H9 (cell line): ENCODE measurements at regions not wholly inside any gene's neighbourhood (a gene's known extent, or its start where the extent isn't known, plus 50 kb on each side); places are given as distances from the start of the nearest gene placed in this dataset.

Experiments used
- DNase-seq: peaks from one replicate; pipeline ENCODE4 v3.0.0-alpha.2; 2017
- H2AFZ ChIP-seq: one replicate; pipeline ENCODE4 v1.6.1; 2013; ENCODE audit warnings: mild to moderate bottlenecking, low read length, control low read depth, moderate library complexity
- H2AK5ac ChIP-seq: 2 replicates; pipeline ENCODE4 v1.6.1; 2013; ENCODE audit warnings: low read length, control low read depth, mixed read lengths; ENCODE audit not compliant: insufficient read length
- H2BK120ac ChIP-seq: one replicate; pipeline ENCODE4 v1.6.1; 2013; ENCODE audit warnings: low read depth, mild to moderate bottlenecking, low read length, control low read depth, inconsistent platforms; ENCODE audit not compliant: poor library complexity, severe bottlenecking
- H2BK12ac ChIP-seq: 2 replicates; pipeline ENCODE4 v1.6.1; 2013; ENCODE audit warnings: low read length, control low read depth, mixed read lengths, low read depth; ENCODE audit not compliant: insufficient read length
- H2BK15ac ChIP-seq: 2 replicates; pipeline ENCODE4 v1.6.1; 2013; ENCODE audit warnings: low read depth, low read length, control low read depth
- H2BK20ac ChIP-seq: one replicate; pipeline ENCODE4 v1.6.1; 2013; ENCODE audit warnings: low read depth, mild to moderate bottlenecking, low read length, control low read depth, inconsistent platforms; ENCODE audit not compliant: poor library complexity, severe bottlenecking
- H2BK5ac ChIP-seq: 2 replicates; pipeline ENCODE4 v1.6.1; 2013; ENCODE audit warnings: low read length, control low read depth, mixed read lengths; ENCODE audit not compliant: insufficient read length
- H3K14ac ChIP-seq: 2 replicates; pipeline ENCODE4 v1.6.1; 2013; ENCODE audit warnings: low read length, control low read depth; ENCODE audit not compliant: insufficient read depth
- H3K18ac ChIP-seq: 2 replicates; pipeline ENCODE4 v1.6.1; 2013; ENCODE audit warnings: low read depth, mild to moderate bottlenecking, mixed read lengths, low read length, control low read depth; ENCODE audit not compliant: insufficient read length
- H3K23ac ChIP-seq: 2 replicates; pipeline ENCODE4 v1.6.1; 2013; ENCODE audit warnings: low read length, control low read depth, mixed read lengths, low read depth; ENCODE audit not compliant: insufficient read length
- H3K23me2 ChIP-seq: 2 replicates; pipeline ENCODE4 v1.6.1; 2013; ENCODE audit warnings: low read depth, mild to moderate bottlenecking, mixed read lengths, low read length, control low read depth; ENCODE audit not compliant: insufficient read length, poor library complexity, severe bottlenecking
- H3K27ac ChIP-seq: 2 replicates; pipeline ENCODE4 v1.5.1; 2013; ENCODE audit warnings: low read length, control low read depth, mixed read lengths, low read depth; ENCODE audit not compliant: insufficient read length
- H3K27me3 ChIP-seq: 2 replicates; pipeline ENCODE4 v1.6.1; 2013; ENCODE audit warnings: low read length, control low read depth, inconsistent platforms; ENCODE audit not compliant: insufficient read depth
- H3K4ac ChIP-seq: 2 replicates; pipeline ENCODE4 v1.6.1; 2013; ENCODE audit warnings: low read depth, mild to moderate bottlenecking, control low read depth, inconsistent platforms, low read length, moderate library complexity
- H3K4me1 ChIP-seq: 2 replicates; pipeline ENCODE4 v1.6.1; 2013; ENCODE audit warnings: low read length, control low read depth, inconsistent platforms; ENCODE audit not compliant: insufficient read depth
- H3K4me2 ChIP-seq: 2 replicates; pipeline ENCODE4 v1.6.1; 2013; ENCODE audit warnings: low read length, control low read depth, mixed read lengths; ENCODE audit not compliant: insufficient read length, insufficient read depth
- H3K56ac ChIP-seq: 2 replicates; pipeline ENCODE4 v1.6.1; 2013; ENCODE audit warnings: low read depth, mild to moderate bottlenecking, mixed read lengths, low read length, control low read depth; ENCODE audit not compliant: insufficient read length
- H3K79me1 ChIP-seq: 2 replicates; pipeline ENCODE4 v1.6.1; 2013; ENCODE audit warnings: low read depth, mild to moderate bottlenecking, moderate library complexity, low read length, control low read depth, inconsistent platforms; ENCODE audit not compliant: insufficient read depth, poor library complexity, severe bottlenecking
- H3K79me2 ChIP-seq: 2 replicates; pipeline ENCODE4 v1.6.1; 2013; ENCODE audit warnings: low read length, control low read depth, inconsistent platforms; ENCODE audit not compliant: insufficient read depth
- H3K9ac ChIP-seq: 2 replicates; pipeline ENCODE4 v1.6.1; 2013; ENCODE audit warnings: low read length, control low read depth, mixed read lengths; ENCODE audit not compliant: insufficient read length; ENCODE audit errors: extremely low read depth
- H3K9me3 ChIP-seq: one replicate; pipeline ENCODE4 v1.6.1; 2013; ENCODE audit warnings: low read depth, low read length, inconsistent platforms; ENCODE audit not compliant: control insufficient read depth
- H3T11ph ChIP-seq: one replicate; pipeline ENCODE4 v1.6.1; 2013; ENCODE audit warnings: mild to moderate bottlenecking, low read length, control low read depth, inconsistent platforms
- H4K20me1 ChIP-seq: one replicate; pipeline ENCODE4 v1.6.1; 2013; ENCODE audit not compliant: control insufficient read depth, insufficient read length, insufficient read depth
- H4K5ac ChIP-seq: 2 replicates; pipeline ENCODE4 v1.6.1; 2013; ENCODE audit warnings: low read depth, mild to moderate bottlenecking, mixed read lengths, low read length, control low read depth; ENCODE audit not compliant: insufficient read length
- H4K8ac ChIP-seq: replicated peaks from 2 replicates; pipeline ENCODE4 v1.6.1; 2013; ENCODE audit warnings: low read length, control low read depth, mixed read lengths, low read depth; ENCODE audit not compliant: insufficient read length
- H4K91ac ChIP-seq: 2 replicates; pipeline ENCODE4 v1.6.1; 2013; ENCODE audit warnings: low read depth, mild to moderate bottlenecking, moderate library complexity, mixed read lengths, low read length, control low read depth; ENCODE audit not compliant: insufficient read length
- H3K27ac Mint-ChIP-seq, 3 experiments: 2 replicates in 2 of 3; 3 replicates in 1 of 3; pipeline ENCODE4 v1.8.0; 2020 to 2021; ENCODE audit warnings: mixed read lengths in 3 of 3, mild to moderate bottlenecking in 1 of 3, moderate library complexity in 1 of 3
- H3K27me3 Mint-ChIP-seq: 2 replicates; pipeline ENCODE4 v1.8.0; 2021; ENCODE audit warnings: low read depth, mild to moderate bottlenecking, moderate library complexity, mixed read lengths
- H3K36me3 Mint-ChIP-seq, 3 experiments: 2 replicates in 2 of 3; 3 replicates in 1 of 3; pipeline ENCODE4 v1.8.0; 2020 to 2021; ENCODE audit warnings: low read depth in 3 of 3, mixed read lengths in 3 of 3; ENCODE audit not compliant: insufficient read depth in 1 of 3
- H3K4me1 Mint-ChIP-seq, 2 experiments: 2 replicates each; pipeline ENCODE4 v1.8.0; 2020; ENCODE audit warnings: mixed read lengths in 2 of 2
- H3K4me3 Mint-ChIP-seq, 2 experiments: 2 replicates in 1 of 2; 3 replicates in 1 of 2; pipeline ENCODE4 v1.8.0; 2020 to 2021; ENCODE audit warnings: mild to moderate bottlenecking in 2 of 2, mixed read lengths in 2 of 2, moderate library complexity in 1 of 2
- H3K9me3 Mint-ChIP-seq, 2 experiments: 2 replicates in 1 of 2; 3 replicates in 1 of 2; pipeline ENCODE4 v1.8.0; 2020; ENCODE audit warnings: mild to moderate bottlenecking in 2 of 2, mixed read lengths in 2 of 2, moderate library complexity in 1 of 2
- WGBS: extraction: QIAGEN DNeasy Blood & Tissue Kit; methylation state at CpG from one replicate; pipeline ENCODE4 v1.1.7; 2013; ENCODE audit warnings: missing lambda C conversion rate, low lambda C conversion rate, mixed read lengths; ENCODE audit not compliant: insufficient read length; ENCODE audit errors: extremely low coverage; 5-methylcytosine and 5-hydroxymethylcytosine counted together
- TF ChIP-seq, protein P1 (sequence below): fragments of 200-600 bp; sonication (generic); conservative IDR thresholded peaks from 3 replicates; pipeline ENCODE4 v1.8.0; 2021; ENCODE audit warnings: antibody characterized with exemption, mild to moderate bottlenecking

GRCh38 chr6:102774326-102774725, 1380.8 kb downstream of the GRIK2 start:
- no CpG with 5 or more reads among the region's 1 CpG for WGBS
- Mint-ChIP-seq H3K4me3 (no peak overlapping the region), H3K27me3 (no peaks in the 10 kb centered on the region), H3K36me3 (peaks cover 0 to 4% (median 0%) of the 10 kb centered on the region in 3 experiments; a peak in 1 of 7 replicates), H3K4me1 (no peaks in the 10 kb centered on the region; a peak in 1 of 4 replicates), H3K27ac (no peak overlapping the region), H3K9me3 (peaks cover 3 to 5% of the 10 kb centered on the region in 2 experiments; a peak in 3 of 5 replicates)
- Histone ChIP-seq H3K27me3 (no peaks in the 10 kb centered on the region), H3K18ac (no peak overlapping the region), H2BK5ac (no peak overlapping the region), H3K23me2 (no peaks in the 10 kb centered on the region), H2AK5ac (no peak overlapping the region), H3K9ac (no peak overlapping the region), H4K8ac (no peak overlapping the region), H3K79me1 (no peaks in the 10 kb centered on the region), H3K14ac (no peak overlapping the region), H3K23ac (no peak overlapping the region), H3K9me3 (no peaks in the 10 kb centered on the region), H3K79me2 (no peaks in the 10 kb centered on the region), H4K5ac (no peak overlapping the region), H3K4ac (no peak overlapping the region), H3K27ac (no peak overlapping the region), H3T11ph (no peak overlapping the region), H2BK12ac (no peak overlapping the region), H2BK15ac (no peak overlapping the region), H2BK120ac (no peak overlapping the region), H3K4me1 (no peaks in the 10 kb centered on the region), H4K91ac (no peak overlapping the region), H2AFZ (no peak overlapping the region), H3K56ac (no peak overlapping the region), H3K4me2 (no peak overlapping the region), H2BK20ac (no peak overlapping the region), H4K20me1 (no peaks in the 10 kb centered on the region)
- TF ChIP-seq, protein P1, sequence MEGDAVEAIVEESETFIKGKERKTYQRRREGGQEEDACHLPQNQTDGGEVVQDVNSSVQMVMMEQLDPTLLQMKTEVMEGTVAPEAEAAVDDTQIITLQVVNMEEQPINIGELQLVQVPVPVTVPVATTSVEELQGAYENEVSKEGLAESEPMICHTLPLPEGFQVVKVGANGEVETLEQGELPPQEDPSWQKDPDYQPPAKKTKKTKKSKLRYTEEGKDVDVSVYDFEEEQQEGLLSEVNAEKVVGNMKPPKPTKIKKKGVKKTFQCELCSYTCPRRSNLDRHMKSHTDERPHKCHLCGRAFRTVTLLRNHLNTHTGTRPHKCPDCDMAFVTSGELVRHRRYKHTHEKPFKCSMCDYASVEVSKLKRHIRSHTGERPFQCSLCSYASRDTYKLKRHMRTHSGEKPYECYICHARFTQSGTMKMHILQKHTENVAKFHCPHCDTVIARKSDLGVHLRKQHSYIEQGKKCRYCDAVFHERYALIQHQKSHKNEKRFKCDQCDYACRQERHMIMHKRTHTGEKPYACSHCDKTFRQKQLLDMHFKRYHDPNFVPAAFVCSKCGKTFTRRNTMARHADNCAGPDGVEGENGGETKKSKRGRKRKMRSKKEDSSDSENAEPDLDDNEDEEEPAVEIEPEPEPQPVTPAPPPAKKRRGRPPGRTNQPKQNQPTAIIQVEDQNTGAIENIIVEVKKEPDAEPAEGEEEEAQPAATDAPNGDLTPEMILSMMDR: no peak
- DNase-seq: no peak
